ENCODE measurements at regions not wholly inside any gene's neighbourhood (a gene's known extent, or its start where the extent isn't known, plus 50 kb on each side); places are given as distances from the start of the nearest gene placed in this dataset.

- Mint-ChIP-seq H3K4me1 (peaks cover 5% of the 10 kb centered on the region), H3K36me3 (ENCODE audit: low read depth) (no peaks in the 10 kb centered on the region), H3K27ac (no peak overlapping the region), H3K27me3 (ENCODE audit: low read depth, poor library complexity) (no peaks in the 10 kb centered on the region), H3K4me3 (no peak overlapping the region), H3K9me3 (no peaks in the 10 kb centered on the region)
- TF ChIP-seq, protein P1, sequence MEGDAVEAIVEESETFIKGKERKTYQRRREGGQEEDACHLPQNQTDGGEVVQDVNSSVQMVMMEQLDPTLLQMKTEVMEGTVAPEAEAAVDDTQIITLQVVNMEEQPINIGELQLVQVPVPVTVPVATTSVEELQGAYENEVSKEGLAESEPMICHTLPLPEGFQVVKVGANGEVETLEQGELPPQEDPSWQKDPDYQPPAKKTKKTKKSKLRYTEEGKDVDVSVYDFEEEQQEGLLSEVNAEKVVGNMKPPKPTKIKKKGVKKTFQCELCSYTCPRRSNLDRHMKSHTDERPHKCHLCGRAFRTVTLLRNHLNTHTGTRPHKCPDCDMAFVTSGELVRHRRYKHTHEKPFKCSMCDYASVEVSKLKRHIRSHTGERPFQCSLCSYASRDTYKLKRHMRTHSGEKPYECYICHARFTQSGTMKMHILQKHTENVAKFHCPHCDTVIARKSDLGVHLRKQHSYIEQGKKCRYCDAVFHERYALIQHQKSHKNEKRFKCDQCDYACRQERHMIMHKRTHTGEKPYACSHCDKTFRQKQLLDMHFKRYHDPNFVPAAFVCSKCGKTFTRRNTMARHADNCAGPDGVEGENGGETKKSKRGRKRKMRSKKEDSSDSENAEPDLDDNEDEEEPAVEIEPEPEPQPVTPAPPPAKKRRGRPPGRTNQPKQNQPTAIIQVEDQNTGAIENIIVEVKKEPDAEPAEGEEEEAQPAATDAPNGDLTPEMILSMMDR (IDR thresholded peaks at IDR 0.05), result no peak
- DNase-seq, result no peak
Measured at GRCh38 chr6:56807326-56807988, 147.4 kb upstream of the BEND6 start.

DNA sequence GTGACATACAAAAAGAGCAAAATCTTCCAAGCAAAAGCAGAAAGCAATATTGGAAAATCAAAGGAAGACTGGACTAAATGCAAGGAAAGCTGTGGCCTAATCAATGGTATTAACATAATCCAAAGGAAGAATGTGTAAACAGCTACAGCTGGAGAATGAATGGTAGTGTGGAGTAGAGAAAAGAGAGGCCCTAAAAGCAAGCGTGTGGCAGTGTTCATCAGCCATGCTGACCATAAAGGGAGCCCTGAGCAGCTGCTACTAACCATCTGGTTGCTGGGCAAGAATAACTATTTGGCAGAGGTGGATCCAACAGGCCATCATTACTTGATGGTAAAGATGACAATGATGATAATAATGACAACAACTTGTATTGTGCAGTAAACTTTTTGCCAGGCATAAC is 148.5 kb upstream of the BEND6 start:
- no peak for DNase-seq
- Mint-ChIP-seq H3K9me3 (no peaks in the 10 kb centered on the region), H3K4me1 (peaks cover 5% of the 10 kb centered on the region), H3K4me3 (no peak overlapping the region), H3K27me3 (ENCODE audit: low read depth, poor library complexity) (no peaks in the 10 kb centered on the region), H3K36me3 (ENCODE audit: low read depth) (no peaks in the 10 kb centered on the region), H3K27ac (no peak overlapping the region)
- TF ChIP-seq, protein P1 (IDR thresholded peaks at IDR 0.05), result no peak

DNA sequence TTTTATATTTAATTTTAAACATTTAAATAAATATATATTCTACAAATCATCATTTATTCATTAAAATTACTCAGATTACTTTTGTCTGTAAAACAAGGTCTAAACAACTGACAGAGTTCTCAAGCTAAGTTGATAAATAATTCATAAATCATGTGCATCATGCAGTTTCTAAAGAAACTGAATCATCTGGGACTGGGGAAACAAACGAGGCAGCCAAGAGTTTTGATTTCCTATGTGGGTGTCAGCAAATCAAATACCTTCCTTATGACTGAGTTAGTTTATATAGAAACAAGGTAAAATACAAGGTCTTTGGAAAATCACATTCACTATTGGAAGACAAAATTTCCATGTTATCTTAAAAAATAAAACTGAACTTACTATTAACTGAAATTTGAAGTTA is 149.9 kb upstream of the BEND6 start:
- TF ChIP-seq, protein P1 (IDR thresholded peaks at IDR 0.05), result no peak
- Mint-ChIP-seq H3K4me1 (peaks cover 5% of the 10 kb centered on the region), H3K27me3 (ENCODE audit: low read depth, poor library complexity) (no peaks in the 10 kb centered on the region), H3K36me3 (ENCODE audit: low read depth) (no peaks in the 10 kb centered on the region), H3K4me3 (no peak overlapping the region), H3K9me3 (no peaks in the 10 kb centered on the region), H3K27ac (no peak overlapping the region)
- DNase-seq, result no peak

- Mint-ChIP-seq H3K4me1 (peaks cover 5% of the 10 kb centered on the region), H3K36me3 (ENCODE audit: low read depth) (no peaks in the 10 kb centered on the region), H3K27me3 (ENCODE audit: low read depth, poor library complexity) (no peaks in the 10 kb centered on the region), H3K27ac (no peak overlapping the region), H3K9me3 (no peaks in the 10 kb centered on the region), H3K4me3 (no peak overlapping the region)
- TF ChIP-seq, protein P1 (IDR thresholded peaks at IDR 0.05), result no peak
- no peak for DNase-seq
Measured at GRCh38 chr6:56803594-56803993, 151.3 kb upstream of the BEND6 start.

DNA sequence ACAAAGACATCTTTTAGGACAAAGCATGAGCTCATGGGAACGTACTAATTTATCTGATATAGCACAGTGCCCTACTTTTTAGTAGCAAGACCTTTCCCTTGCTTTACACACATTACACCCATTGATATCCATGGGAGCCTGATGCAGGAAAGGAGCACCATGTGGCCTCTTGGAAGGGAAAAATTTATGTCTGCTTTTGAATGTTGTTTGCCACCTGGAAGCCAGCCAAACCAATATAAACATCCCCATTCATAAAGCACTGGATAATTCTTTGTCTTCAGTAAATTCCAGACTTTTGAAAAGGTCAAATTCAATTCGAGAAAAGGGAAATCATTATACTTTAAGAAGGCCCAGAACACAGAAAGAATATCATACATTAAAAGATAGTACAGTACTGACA is 152.3 kb upstream of the BEND6 start:
- Mint-ChIP-seq H3K36me3 (ENCODE audit: low read depth) (no peaks in the 10 kb centered on the region), H3K4me1 (peaks cover 5% of the 10 kb centered on the region), H3K27ac (no peak overlapping the region), H3K9me3 (no peaks in the 10 kb centered on the region), H3K27me3 (ENCODE audit: low read depth, poor library complexity) (no peaks in the 10 kb centered on the region), H3K4me3 (no peak overlapping the region)
- TF ChIP-seq, protein P1 (IDR thresholded peaks at IDR 0.05), result no peak
- DNase-seq, result no peak

GRCh38 chr6:56799989-56800388 is 154.9 kb upstream of the BEND6 start:
- H3K9me3 Mint-ChIP-seq, result no peaks in the 10 kb centered on the region
- no peak overlapping the region for H3K27ac Mint-ChIP-seq
- TF ChIP-seq, protein P1 (IDR thresholded peaks at IDR 0.05), result no peak
- no peaks in the 10 kb centered on the region for H3K27me3 Mint-ChIP-seq (ENCODE audit: low read depth, poor library complexity)
- H3K4me3 Mint-ChIP-seq, result no peak overlapping the region
- H3K36me3 Mint-ChIP-seq (ENCODE audit: low read depth), result no peaks in the 10 kb centered on the region
- no peak for DNase-seq
- H3K4me1 Mint-ChIP-seq, result peaks cover 5% of the 10 kb centered on the region
